Activated naive CD4-positive, alpha-beta T cell treated with anti-CD3 and anti-CD28 coated beads for 36 hours (primary cell): ENCODE measurements at regions not wholly inside any gene's neighbourhood (a gene's known extent, or its start where the extent isn't known, plus 50 kb on each side); places are given as distances from the start of the nearest gene placed in this dataset.
"Not testable (repeated sequence)": the region's sequence is repeated elsewhere in the genome, so short reads cannot be mapped to it uniquely, and the experiment has no call there.

ENCODE experiments used
- CTCF ChIA-PET: fragments of 350-600 bp; sonication (Branson Sonifier 250); formaldehyde crosslinking; loops from one replicate; lab custom pipeline; 2021; ENCODE audit warnings: antibody characterized with exemption; lab: Charles Lee
- DNase-seq: peaks from one replicate; pipeline ENCODE4 v3.0.0-alpha.2; 2020
- H3K27ac Mint-ChIP-seq: one replicate; pipeline ENCODE4 v1.8.0; 2021; ENCODE audit warnings: mild to moderate bottlenecking, mixed read lengths
- H3K27me3 Mint-ChIP-seq: one replicate; pipeline ENCODE4 v1.8.0; 2021; ENCODE audit warnings: low read depth, mixed read lengths
- H3K36me3 Mint-ChIP-seq: one replicate; pipeline ENCODE4 v1.8.0; 2021; ENCODE audit warnings: low read depth, mixed read lengths
- H3K4me1 Mint-ChIP-seq: one replicate; pipeline ENCODE4 v1.8.0; 2021; ENCODE audit warnings: low read depth, mixed read lengths
- H3K4me3 Mint-ChIP-seq: one replicate; pipeline ENCODE4 v1.8.0; 2021; ENCODE audit warnings: mild to moderate bottlenecking, moderate library complexity, mixed read lengths
- H3K9me3 Mint-ChIP-seq: one replicate; pipeline ENCODE4 v1.8.0; 2021; ENCODE audit warnings: mixed read lengths
- intact Hi-C: fragments of 100-400 bp; cut with micrococcal nuclease; formaldehyde crosslinking; loops from one replicate; pipeline ENCODE4 v1.15.1; 2023

DNA sequence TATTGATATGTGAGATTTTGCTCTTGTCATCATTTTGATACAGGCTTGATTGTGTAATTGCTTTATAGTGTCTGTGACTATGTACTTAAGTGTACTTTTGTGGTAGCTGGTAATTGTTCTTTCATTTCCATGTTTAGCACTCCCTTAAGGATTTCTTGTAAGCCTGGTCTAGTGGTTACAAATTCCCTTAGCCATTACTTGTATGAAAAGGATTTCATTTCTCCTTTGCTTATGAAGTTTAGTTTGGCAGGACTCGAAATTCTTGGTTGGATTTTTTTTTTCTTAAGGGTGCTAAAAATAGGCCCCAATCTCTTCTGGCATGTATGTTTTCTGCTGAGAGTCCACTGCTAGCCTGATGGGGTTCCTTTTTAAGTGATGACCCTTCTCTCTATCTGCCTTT, 346.8 kb downstream of the JRKL start:
- Mint-ChIP-seq H3K36me3 (no peaks in the 10 kb centered on the region), H3K4me1 (no peaks in the 10 kb centered on the region), H3K27me3 (no peaks in the 10 kb centered on the region), H3K9me3 (peaks cover 1% of the 10 kb centered on the region), H3K27ac (no peak overlapping the region), H3K4me3 (no peak overlapping the region)
- no peak for DNase-seq
- intact Hi-C loops: no loop called here
- CTCF ChIA-PET: interaction anchor here (1.0 kb wide), 1 partner anchor 273 kb away, joined by 5 read pairs; no protein-coding TSS in a partner anchor

DNA sequence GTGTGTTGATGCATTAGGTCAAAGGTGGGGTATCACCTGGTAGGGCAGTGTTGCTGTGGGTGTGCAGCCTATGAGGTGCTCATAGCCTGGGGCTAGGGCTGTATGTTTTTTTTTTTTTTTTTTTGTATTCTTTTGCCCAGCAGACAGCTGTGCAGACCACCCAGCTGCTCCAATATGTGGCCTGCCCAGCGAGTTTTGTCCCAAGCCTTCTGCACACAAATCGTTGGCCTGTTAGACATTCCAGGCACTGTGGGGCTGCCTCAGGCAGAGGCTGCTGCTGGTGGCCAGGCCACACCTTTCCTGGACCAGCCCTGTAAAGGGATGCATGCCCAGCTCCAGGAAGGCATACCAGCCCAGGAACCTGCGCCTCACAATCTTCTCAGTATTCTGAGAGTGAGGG, 348.5 kb downstream of the JRKL start:
- CTCF ChIA-PET: no interaction called here
- H3K4me3 Mint-ChIP-seq: no peak overlapping the region
- intact Hi-C loops: no loop called here

DNA sequence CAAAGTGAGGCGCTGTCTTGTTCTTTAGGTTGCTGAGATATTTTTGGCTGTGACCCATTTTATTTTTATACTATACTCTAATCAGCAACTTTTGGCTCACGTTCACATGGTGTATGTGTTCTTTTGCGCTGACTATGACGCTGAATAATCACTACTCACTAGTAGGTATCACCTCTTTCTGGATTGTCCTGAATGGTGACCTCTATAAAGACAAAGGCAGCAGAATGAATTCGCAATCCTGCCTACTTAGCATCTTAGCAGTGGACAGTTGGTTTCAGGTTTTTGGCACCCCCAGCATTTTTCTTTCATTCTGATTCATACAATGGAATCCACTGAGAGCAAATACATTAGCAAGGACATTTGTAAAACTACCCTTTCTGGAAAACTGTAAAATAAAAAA, 351.3 kb downstream of the JRKL start:
- Mint-ChIP-seq H3K9me3 (no peaks in the 10 kb centered on the region), H3K27ac (no peak overlapping the region), H3K36me3 (no peaks in the 10 kb centered on the region), H3K4me3 (no peak overlapping the region), H3K27me3 (no peaks in the 10 kb centered on the region), H3K4me1 (no peaks in the 10 kb centered on the region)
- CTCF ChIA-PET: no interaction called here
- intact Hi-C loops: no loop called here
- no peak for DNase-seq

More for the DNA sequence above, 348.5 kb downstream of the JRKL start:
- DNase-seq: no peak
- no peak overlapping the region for H3K27ac Mint-ChIP-seq
- H3K36me3 Mint-ChIP-seq: no peaks in the 10 kb centered on the region
- no peaks in the 10 kb centered on the region for H3K4me1 Mint-ChIP-seq
- no peaks in the 10 kb centered on the region for H3K27me3 Mint-ChIP-seq
- H3K9me3 Mint-ChIP-seq: peaks cover 1% of the 10 kb centered on the region

DNA sequence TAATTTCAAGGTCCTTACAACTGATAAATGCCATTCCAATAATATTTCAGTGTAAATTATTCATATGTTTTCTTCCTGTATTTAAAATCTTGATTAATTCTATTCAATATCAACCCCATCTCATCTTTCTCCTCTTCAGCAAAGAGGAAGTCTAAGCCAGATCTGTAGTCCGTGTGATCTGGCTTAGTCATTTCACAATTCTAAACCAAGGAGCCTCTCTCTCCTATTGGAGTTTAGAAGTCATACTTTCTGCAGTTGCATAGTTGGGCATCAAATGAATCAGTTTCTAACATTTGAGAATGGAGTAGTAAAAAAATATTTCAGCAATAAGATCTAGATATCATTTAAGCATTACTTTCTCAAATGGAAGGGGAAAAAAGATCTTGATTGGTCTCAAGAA, 354.9 kb downstream of the JRKL start:
- Mint-ChIP-seq H3K27me3 (no peaks in the 10 kb centered on the region), H3K27ac (no peak overlapping the region), H3K9me3 (no peaks in the 10 kb centered on the region), H3K4me3 (no peak overlapping the region), H3K4me1 (no peaks in the 10 kb centered on the region), H3K36me3 (no peaks in the 10 kb centered on the region)
- intact Hi-C loops: no loop called here
- CTCF ChIA-PET: no interaction called here
- DNase-seq: no peak

DNA sequence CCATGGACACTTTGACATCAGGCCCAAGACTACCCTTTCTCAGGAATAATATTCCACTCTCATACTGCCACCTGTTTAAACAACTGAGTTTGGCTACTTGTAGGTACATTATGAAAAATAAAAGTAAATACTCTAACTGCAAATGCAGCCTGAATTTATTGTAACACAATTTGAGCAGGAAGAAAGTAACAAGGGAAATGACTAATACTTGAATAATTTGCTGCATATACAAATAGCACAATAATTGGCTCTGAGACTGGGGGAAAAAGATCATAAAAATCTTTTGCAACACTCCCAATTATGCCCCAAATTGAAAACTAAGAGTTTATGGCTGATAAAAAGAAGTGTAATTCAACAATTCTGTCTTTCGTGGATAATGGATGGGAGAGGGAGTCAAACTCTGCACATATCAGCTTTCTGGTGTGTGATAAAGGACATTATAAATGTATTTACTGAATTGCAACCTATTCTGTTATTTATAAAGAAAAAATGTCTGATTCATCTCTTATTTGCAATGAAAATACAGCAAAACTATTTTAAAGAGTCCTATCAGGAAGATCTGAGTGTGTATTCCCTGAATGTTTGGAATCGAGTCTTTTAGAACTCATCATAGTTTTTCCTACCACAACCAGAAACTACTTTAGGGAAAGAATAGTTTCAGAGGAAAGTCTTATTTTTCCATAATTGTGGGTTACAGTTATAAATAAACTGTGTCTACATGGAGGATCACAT, 359.0 kb downstream of the JRKL start:
- Mint-ChIP-seq H3K4me3 (no peak overlapping the region), H3K4me1 (no peaks in the 10 kb centered on the region), H3K9me3 (no peaks in the 10 kb centered on the region), H3K36me3 (no peaks in the 10 kb centered on the region), H3K27me3 (no peaks in the 10 kb centered on the region), H3K27ac (no peak overlapping the region)
- CTCF ChIA-PET: no interaction called here
- no peak for DNase-seq
- intact Hi-C loops: no loop called here

DNA sequence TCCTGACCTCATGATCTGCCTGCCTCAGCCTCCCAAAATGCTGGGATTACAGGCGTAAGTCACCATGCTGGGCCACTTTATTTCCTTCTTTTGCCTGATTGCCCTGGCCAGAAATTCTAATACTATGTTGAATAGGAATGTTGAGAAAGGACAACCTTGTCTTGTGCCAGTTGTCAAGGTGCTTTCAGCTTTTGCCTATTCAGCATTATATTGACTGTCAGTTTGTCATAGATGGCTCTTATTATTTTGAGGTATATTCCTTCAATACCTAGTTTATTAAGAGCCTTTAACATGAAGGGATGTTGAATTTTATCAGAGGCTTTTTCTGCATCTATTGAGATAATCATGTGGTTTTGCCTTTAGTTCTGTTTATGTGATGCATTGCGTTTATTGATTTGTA, 362.0 kb downstream of the JRKL start:
- DNase-seq, H3K27ac Mint-ChIP-seq, intact Hi-C loops, H3K4me3 Mint-ChIP-seq, H3K36me3 Mint-ChIP-seq, H3K4me1 Mint-ChIP-seq, CTCF ChIA-PET, H3K27me3 Mint-ChIP-seq, H3K9me3 Mint-ChIP-seq: not testable (repeated sequence)

DNA sequence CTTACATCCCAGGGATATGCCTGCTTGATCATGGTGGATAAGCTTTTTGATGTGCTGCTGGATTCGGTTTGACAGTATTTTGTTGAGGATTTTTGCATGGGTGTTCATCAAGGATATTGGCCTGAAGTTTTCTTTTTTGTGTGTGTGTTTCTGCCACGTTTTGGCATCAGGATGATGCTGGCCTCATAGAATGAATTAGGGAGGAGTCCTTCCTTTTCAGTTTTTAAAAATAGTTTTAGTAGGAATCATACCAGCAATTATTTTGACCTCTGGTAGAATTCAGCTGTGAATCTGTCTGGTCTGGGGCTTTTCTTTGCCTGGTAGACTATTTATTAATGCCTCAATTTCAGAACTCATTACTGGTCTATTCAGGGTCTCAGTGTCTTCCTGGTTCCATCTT, 362.4 kb downstream of the JRKL start:
- H3K27me3 Mint-ChIP-seq: no peaks in the 10 kb centered on the region
- no peak for DNase-seq
- intact Hi-C loops: no loop called here
- CTCF ChIA-PET: no interaction called here
- no peak overlapping the region for H3K4me3 Mint-ChIP-seq
- no peaks in the 10 kb centered on the region for H3K4me1 Mint-ChIP-seq
- H3K9me3 Mint-ChIP-seq: no peaks in the 10 kb centered on the region
- H3K36me3 Mint-ChIP-seq: no peaks in the 10 kb centered on the region
- H3K27ac Mint-ChIP-seq: no peak overlapping the region

DNA sequence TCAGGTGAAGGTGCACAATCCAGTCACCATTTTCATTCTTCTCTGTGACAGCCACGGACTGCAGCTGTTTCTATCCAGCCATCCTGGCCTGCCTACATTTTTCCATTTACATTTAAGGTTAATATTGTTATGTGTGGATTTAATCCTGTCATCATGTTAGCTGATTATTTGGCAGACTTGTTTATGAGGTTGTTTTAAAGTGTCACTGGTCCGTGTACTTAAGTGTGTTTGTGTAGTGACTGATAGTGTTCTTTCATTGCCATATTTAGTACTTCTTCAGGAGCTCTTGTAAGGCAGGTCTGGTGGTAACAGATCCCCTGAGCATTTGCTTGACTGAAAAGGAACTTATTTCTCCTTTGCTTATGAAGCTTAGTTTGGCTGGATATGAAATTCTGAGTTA, 364.2 kb downstream of the JRKL start:
- no peak for DNase-seq
- no peak overlapping the region for H3K4me3 Mint-ChIP-seq
- no peaks in the 10 kb centered on the region for H3K36me3 Mint-ChIP-seq
- H3K27me3 Mint-ChIP-seq: no peaks in the 10 kb centered on the region
- no peaks in the 10 kb centered on the region for H3K9me3 Mint-ChIP-seq
- H3K4me1 Mint-ChIP-seq: no peaks in the 10 kb centered on the region
- intact Hi-C loops: no loop called here
- H3K27ac Mint-ChIP-seq: no peak overlapping the region
- CTCF ChIA-PET: no interaction called here

DNA sequence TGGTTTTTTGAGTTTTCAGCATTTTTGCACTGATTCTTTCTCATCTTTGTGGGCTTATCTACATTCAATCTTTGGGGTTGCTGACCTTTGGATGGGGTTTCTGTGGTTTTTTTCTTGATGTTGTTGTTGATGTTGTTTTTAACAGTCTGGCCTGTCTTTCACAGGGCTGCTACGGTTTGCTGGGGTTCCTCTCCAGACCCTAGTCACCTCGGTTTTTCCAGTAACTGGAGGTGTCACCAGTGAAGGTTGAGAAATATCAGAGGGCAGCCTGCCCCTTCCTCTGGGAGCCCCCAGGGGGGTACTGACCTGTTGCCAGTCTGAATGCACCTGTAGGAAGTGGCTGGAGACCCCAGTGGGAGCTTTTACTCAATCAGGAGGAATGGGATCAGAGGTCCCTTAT, 365.4 kb downstream of the JRKL start:
- H3K36me3 Mint-ChIP-seq: no peaks in the 10 kb centered on the region
- H3K27me3 Mint-ChIP-seq: no peaks in the 10 kb centered on the region
- no peaks in the 10 kb centered on the region for H3K9me3 Mint-ChIP-seq
- CTCF ChIA-PET: no interaction called here
- no peak overlapping the region for H3K4me3 Mint-ChIP-seq
- DNase-seq: no peak
- H3K4me1 Mint-ChIP-seq: no peaks in the 10 kb centered on the region
- intact Hi-C loops: no loop called here
- H3K27ac Mint-ChIP-seq: no peak overlapping the region

DNA sequence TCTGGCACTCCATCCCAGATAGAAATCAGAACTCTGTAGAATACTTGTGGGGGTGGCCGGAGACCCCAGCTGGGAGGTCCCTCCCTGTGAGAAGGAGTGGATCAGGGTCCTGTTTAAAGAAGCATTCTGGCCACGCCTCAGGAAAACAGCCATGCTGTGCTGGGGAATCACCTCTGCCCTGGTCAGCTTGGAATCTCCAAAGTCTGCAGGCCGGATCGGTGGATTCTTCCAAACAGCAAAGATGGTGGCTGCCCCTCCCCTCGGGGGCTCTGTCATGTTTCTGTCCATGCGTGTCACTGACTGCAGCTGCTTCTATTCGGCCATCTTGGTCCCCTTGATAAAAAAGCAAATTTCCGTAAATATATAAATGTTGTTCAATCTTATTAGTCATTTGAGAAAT, 365.9 kb downstream of the JRKL start:
- Mint-ChIP-seq H3K27me3 (no peaks in the 10 kb centered on the region), H3K36me3 (no peaks in the 10 kb centered on the region), H3K4me3 (no peak overlapping the region), H3K9me3 (no peaks in the 10 kb centered on the region), H3K4me1 (no peaks in the 10 kb centered on the region), H3K27ac (no peak overlapping the region)
- CTCF ChIA-PET: no interaction called here
- intact Hi-C loops: no loop called here
- DNase-seq: no peak

DNA sequence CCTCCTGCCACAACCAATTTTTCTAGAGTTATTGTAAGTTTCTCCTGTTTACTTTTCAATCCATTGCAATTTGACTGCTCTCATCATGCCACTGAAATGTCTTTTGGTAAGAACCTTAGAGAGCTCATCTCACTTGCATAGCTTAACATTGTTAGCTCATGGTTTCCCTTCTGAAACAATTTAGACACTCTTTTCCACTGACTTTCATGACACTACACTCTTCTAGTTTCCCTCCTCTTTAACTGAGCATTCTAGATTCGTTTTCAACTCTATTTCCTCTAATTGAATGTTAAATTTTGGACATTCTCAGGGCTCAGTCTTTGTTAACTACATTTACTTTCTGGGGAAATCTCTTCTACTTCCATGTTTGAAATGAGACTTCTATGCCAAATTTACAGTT, 369.1 kb downstream of the JRKL start:
- no peak overlapping the region for H3K27ac Mint-ChIP-seq
- no peaks in the 10 kb centered on the region for H3K4me1 Mint-ChIP-seq
- CTCF ChIA-PET: no interaction called here
- H3K4me3 Mint-ChIP-seq: no peak overlapping the region
- no peak for DNase-seq
- intact Hi-C loops: no loop called here
- H3K27me3 Mint-ChIP-seq: no peaks in the 10 kb centered on the region
- H3K36me3 Mint-ChIP-seq: no peaks in the 10 kb centered on the region
- no peaks in the 10 kb centered on the region for H3K9me3 Mint-ChIP-seq

DNA sequence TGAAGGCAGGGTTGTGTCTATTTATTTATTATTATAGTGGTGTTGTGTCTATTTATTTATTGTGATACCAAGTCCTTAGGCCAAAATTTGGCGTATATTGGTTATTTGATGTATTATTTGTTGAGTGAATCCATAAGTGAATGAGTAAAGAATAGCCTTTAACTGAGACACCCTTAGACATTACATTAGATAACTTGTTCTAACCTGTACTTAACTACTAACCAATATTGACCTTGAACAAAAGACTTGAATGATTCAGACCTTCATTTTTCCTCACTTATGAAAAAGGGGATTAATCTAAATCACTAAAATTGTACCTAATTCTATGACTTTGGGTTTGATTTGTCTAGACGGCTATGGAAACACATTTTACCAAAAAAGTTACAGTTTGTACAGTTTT, 370.5 kb downstream of the JRKL start:
- H3K27ac Mint-ChIP-seq: no peak overlapping the region
- H3K36me3 Mint-ChIP-seq: no peaks in the 10 kb centered on the region
- no peak overlapping the region for H3K4me3 Mint-ChIP-seq
- intact Hi-C loops: no loop called here
- DNase-seq: no peak
- no peaks in the 10 kb centered on the region for H3K4me1 Mint-ChIP-seq
- no peaks in the 10 kb centered on the region for H3K27me3 Mint-ChIP-seq
- CTCF ChIA-PET: no interaction called here
- H3K9me3 Mint-ChIP-seq: no peaks in the 10 kb centered on the region

DNA sequence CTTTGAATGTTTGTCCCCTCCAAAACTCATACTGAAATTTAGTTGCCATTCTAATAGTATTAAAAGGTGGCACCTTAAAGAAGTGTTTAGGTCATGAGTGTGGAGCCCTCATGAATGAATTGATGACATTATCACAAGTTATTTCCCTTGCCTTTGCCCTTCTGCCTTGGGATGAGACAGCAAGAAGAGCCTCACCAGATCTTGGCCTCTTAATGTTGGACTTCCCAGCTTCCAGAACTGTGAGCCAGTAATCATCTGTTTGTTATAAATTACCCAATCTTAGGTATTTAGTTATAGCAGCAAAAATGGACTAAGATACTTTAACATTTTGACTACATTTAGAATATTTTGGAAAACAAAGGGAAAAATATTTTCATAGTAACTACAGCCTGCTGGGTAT, 371.0 kb downstream of the JRKL start:
- H3K4me1 Mint-ChIP-seq: no peaks in the 10 kb centered on the region
- no peaks in the 10 kb centered on the region for H3K27me3 Mint-ChIP-seq
- H3K4me3 Mint-ChIP-seq: no peak overlapping the region
- no peak overlapping the region for H3K27ac Mint-ChIP-seq
- intact Hi-C loops: no loop called here
- no peaks in the 10 kb centered on the region for H3K36me3 Mint-ChIP-seq
- no peak for DNase-seq
- H3K9me3 Mint-ChIP-seq: no peaks in the 10 kb centered on the region
- CTCF ChIA-PET: no interaction called here
